ENCODE measurements at regions not wholly inside any gene's neighbourhood (a gene's known extent, or its start where the extent isn't known, plus 50 kb on each side); places are given as distances from the start of the nearest gene placed in this dataset.

- Histone ChIP-seq H3K27ac (replicated peaks) (no peak overlapping the region), H3K27me3 (ENCODE audit: insufficient read depth, poor library complexity, severe bottlenecking) (no peaks in the 10 kb centered on the region), H3K4me3 (replicated peaks; ENCODE audit: insufficient read depth, low read length) (no peak overlapping the region)
- TF ChIP-seq GABPA (IDR thresholded peaks at IDR 0.05; ENCODE audit: low read depth) (no peak), SPI1 (IDR thresholded peaks at IDR 0.05; ENCODE audit: borderline replicate concordance, low read depth) (no peak), REST (IDR thresholded peaks at IDR 0.05; ENCODE audit: insufficient replicate concordance, low read depth) (no peak), POLR2AphosphoS5 (IDR thresholded peaks at IDR 0.05; ENCODE audit: low read depth) (no peak), CTCF (IDR thresholded peaks at IDR 0.05; ENCODE audit: insufficient read depth, low read length) (no peak)
- no peak for DNase-seq (ENCODE audit: low read depth in 1 of 2, low spot score in 1 of 2)
Measured at GRCh38 chr5:21185536-21185935, 1197.5 kb upstream of the CDH18 start.

- TF ChIP-seq SPI1 (IDR thresholded peaks at IDR 0.05; ENCODE audit: borderline replicate concordance, low read depth): no peak
- no peak for TF ChIP-seq REST (IDR thresholded peaks at IDR 0.05; ENCODE audit: insufficient replicate concordance, low read depth)
- DNase-seq (ENCODE audit: low read depth in 1 of 2, low spot score in 1 of 2): no peak
- H3K27ac ChIP-seq (replicated peaks): no peak overlapping the region
- no peaks in the 10 kb centered on the region for H3K27me3 ChIP-seq (ENCODE audit: insufficient read depth, poor library complexity, severe bottlenecking)
- H3K4me3 ChIP-seq (replicated peaks; ENCODE audit: insufficient read depth, low read length): no peak overlapping the region
Measured at GRCh38 chr5:21184581-21184980, 1196.6 kb upstream of the CDH18 start.

- Histone ChIP-seq H3K27ac (replicated peaks) (no peak overlapping the region), H3K27me3 (ENCODE audit: insufficient read depth, poor library complexity, severe bottlenecking) (no peaks in the 10 kb centered on the region), H3K4me3 (replicated peaks; ENCODE audit: insufficient read depth, low read length) (no peak overlapping the region)
- DNase-seq (ENCODE audit: low read depth in 1 of 2, low spot score in 1 of 2): no peak
- TF ChIP-seq REST (IDR thresholded peaks at IDR 0.05; ENCODE audit: insufficient replicate concordance, low read depth): no peak
- no peak for TF ChIP-seq POLR2AphosphoS5 (IDR thresholded peaks at IDR 0.05; ENCODE audit: low read depth)
- TF ChIP-seq CTCF (IDR thresholded peaks at IDR 0.05; ENCODE audit: insufficient read depth, low read length): no peak
- TF ChIP-seq GABPA (IDR thresholded peaks at IDR 0.05; ENCODE audit: low read depth): no peak
- no peak for TF ChIP-seq SPI1 (IDR thresholded peaks at IDR 0.05; ENCODE audit: borderline replicate concordance, low read depth)
Measured at GRCh38 chr5:21181609-21182125, 1193.7 kb upstream of the CDH18 start.
